A549 (cell line): ENCODE measurements at regions not wholly inside any gene's neighbourhood (a gene's known extent, or its start where the extent isn't known, plus 50 kb on each side); places are given as distances from the start of the nearest gene placed in this dataset.

Experiments used
- ATAC-seq, 2 experiments: fragments of 200-7000 bp in 1 of 2; fragments of >200 bp in 1 of 2; cut with Nextera tagmentation in 1 of 2; cut with Tn5 transposase in 1 of 2; 3 replicates each; pipeline versions ENCODE4 v1.8.0 to v1.9.1; 2018 to 2020; ENCODE audit warnings: mild to moderate bottlenecking in 1 of 2, moderate library complexity in 1 of 2
- CTCF ChIA-PET: fragments of 300-600 bp; sonication (Branson Sonifier 250); formaldehyde crosslinking; extraction: SDS; loops from one replicate; lab custom pipeline; 2021; ENCODE audit warnings: antibody characterized with exemption, inconsistent platforms; lab: Yijun Ruan, JAX
- POLR2A ChIA-PET: fragments of 350-600 bp; formaldehyde crosslinking; extraction: SDS; loops from one replicate; lab custom pipeline; 2021; ENCODE audit warnings: antibody characterized with exemption, inconsistent platforms; lab: Yijun Ruan, JAX
- DNase-seq, 2 experiments: peaks; one replicate each; pipeline versions ENCODE4 v3.0.0 to v3.0.0-alpha.2; 2011 to 2016; ENCODE audit warnings: low read depth in 1 of 2, low spot score in 1 of 2
- FAIRE-seq: peaks from 2 replicates; lab custom pipeline; 2011; peaks lifted over from hg19 to GRCh38; lab: Jason Lieb, UNC
- H3K27ac ChIP-seq, 2 experiments: fragments of >200 bp; sonication (Bioruptor Twin); formaldehyde crosslinking; 3 replicates each; pipeline ENCODE4 v1.5.1; 2016 to 2017
- H3K4me1 ChIP-seq: fragments of >200 bp; sonication (Bioruptor Twin); formaldehyde crosslinking; 3 replicates; pipeline ENCODE4 v1.6.1; 2016
- H3K4me2 ChIP-seq: fragments of >200 bp; sonication (Bioruptor Twin); formaldehyde crosslinking; 3 replicates; pipeline ENCODE4 v1.6.1; 2016
- H3K4me3 ChIP-seq: fragments of >200 bp; sonication (Bioruptor Twin); formaldehyde crosslinking; 3 replicates; pipeline ENCODE4 v1.5.1; 2016
- H3K9me3 ChIP-seq: fragments of >200 bp; sonication (Bioruptor Twin); formaldehyde crosslinking; 3 replicates; pipeline ENCODE4 v1.6.1; 2016
- CBX8 ChIP-seq: fragments of 200-600 bp; sonication (generic); IDR thresholded peaks from 2 replicates; pipeline ENCODE4 v1.6.1; 2016
- EHMT2 ChIP-seq: fragments of 200-600 bp; sonication (generic); IDR thresholded peaks from 2 replicates; pipeline ENCODE4 v1.6.1; 2016; ENCODE audit warnings: antibody characterized with exemption, low read depth, mild to moderate bottlenecking, moderate library complexity
- EP300 ChIP-seq, 2 experiments: fragments of >200 bp; sonication (Bioruptor Twin); formaldehyde crosslinking; IDR thresholded peaks; 2 replicates in 1 of 2; 3 replicates in 1 of 2; pipeline ENCODE4 v1.6.1; 2016 to 2017
- ESRRA ChIP-seq: fragments of 150-350 bp; IDR thresholded peaks from 2 replicates; pipeline ENCODE4 v1.6.1; 2014; ENCODE audit warnings: mild to moderate bottlenecking, low read length, borderline replicate concordance
- HDAC2 ChIP-seq: fragments of 200-600 bp; sonication (generic); IDR thresholded peaks from 2 replicates; pipeline ENCODE4 v1.6.1; 2016
- MAFK ChIP-seq: fragments of 450-650 bp; IDR thresholded peaks from 2 replicates; pipeline ENCODE4 v1.6.1; 2014; ENCODE audit not compliant: partially characterized antibody
- MAZ ChIP-seq: fragments of 150-350 bp; IDR thresholded peaks from 2 replicates; pipeline ENCODE4 v1.6.1; 2014; ENCODE audit warnings: antibody characterized with exemption, low read depth, low read length, borderline replicate concordance
- MYC ChIP-seq: IDR thresholded peaks from 2 replicates; pipeline ENCODE4 v1.6.1; 2012; ENCODE audit warnings: mild to moderate bottlenecking, inconsistent platforms, low read length, improper control_type of control experiment, borderline replicate concordance
- NPAS2 ChIP-seq: fragments of 250-450 bp; sonication (Bioruptor Pico); IDR thresholded peaks from 2 replicates; pipeline ENCODE4 v1.8.0; 2022; ENCODE audit warnings: mild to moderate bottlenecking, moderate library complexity, borderline replicate concordance
- NR3C1 ChIP-seq: fragments of >200 bp; sonication (Bioruptor Twin); formaldehyde crosslinking; IDR thresholded peaks from 3 replicates; pipeline ENCODE4 v1.6.1; 2017
- POLR2A ChIP-seq: IDR thresholded peaks from 2 replicates; pipeline ENCODE4 v1.6.1; 2012; ENCODE audit warnings: mild to moderate bottlenecking, low read length
- RAD21 ChIP-seq, 2 experiments: fragments of >200 bp in 1 of 2; sonication (Bioruptor Twin) in 1 of 2; formaldehyde crosslinking in 1 of 2; IDR thresholded peaks in 1 of 2; conservative IDR thresholded peaks in 1 of 2; 2 replicates in 1 of 2; 3 replicates in 1 of 2; pipeline ENCODE4 v1.6.1; 2012 to 2018; ENCODE audit warnings: inconsistent platforms in 1 of 2
- RARB ChIP-seq: fragments of 250-450 bp; sonication (Bioruptor Pico); IDR thresholded peaks from 2 replicates; pipeline ENCODE4 v1.8.0; 2021; ENCODE audit warnings: mild to moderate bottlenecking, moderate library complexity
- RCOR1 ChIP-seq: fragments of 150-350 bp; IDR thresholded peaks from 2 replicates; pipeline ENCODE4 v1.6.1; 2014; ENCODE audit warnings: antibody characterized with exemption, low read length, low read depth
- RNF2 ChIP-seq: fragments of 200-600 bp; sonication (generic); IDR thresholded peaks from 2 replicates; pipeline ENCODE4 v1.6.1; 2016; ENCODE audit warnings: low read depth, mild to moderate bottlenecking, antibody characterized with exemption, moderate library complexity, borderline replicate concordance
- SMC3 ChIP-seq: fragments of >200 bp; sonication (Bioruptor Twin); formaldehyde crosslinking; IDR thresholded peaks from 3 replicates; pipeline ENCODE4 v1.6.1; 2018; ENCODE audit warnings: inconsistent platforms
- SREBF2 ChIP-seq: fragments of 450-650 bp; IDR thresholded peaks from 2 replicates; pipeline ENCODE4 v1.6.1; 2014; ENCODE audit warnings: mild to moderate bottlenecking, moderate library complexity
- ZC3H11A ChIP-seq: fragments of 450-650 bp; IDR thresholded peaks from 2 replicates; pipeline ENCODE4 v1.6.1; 2014; ENCODE audit warnings: antibody characterized with exemption, mild to moderate bottlenecking
- ZNF302 ChIP-seq: fragments of 250-450 bp; sonication (Bioruptor Pico); IDR thresholded peaks from 2 replicates; pipeline ENCODE4 v1.9.0; 2021; ENCODE audit warnings: inconsistent platforms, mild to moderate bottlenecking, moderate library complexity
- ZSCAN20 ChIP-seq: fragments of 250-450 bp; sonication (Bioruptor Pico); IDR thresholded peaks from 2 replicates; pipeline ENCODE4 v1.8.0; 2022; ENCODE audit warnings: mild to moderate bottlenecking, moderate library complexity
- WGBS: methylation state at CpG from one replicate; pipeline ENCODE4 v1.1.6; 2017; ENCODE audit errors: missing lambda C conversion rate; 5-methylcytosine and 5-hydroxymethylcytosine counted together
- TF ChIP-seq, protein P1 (sequence below): IDR thresholded peaks from 2 replicates; pipeline ENCODE4 v1.6.1; 2012
- TF ChIP-seq, protein P2 (sequence below): fragments of >200 bp; sonication (Bioruptor Twin); formaldehyde crosslinking; IDR thresholded peaks from 2 replicates; pipeline ENCODE4 v1.6.1; 2016
- TF ChIP-seq, protein P3 (sequence below): fragments of 200-600 bp; sonication (generic); IDR thresholded peaks from 2 replicates; pipeline ENCODE4 v1.6.1; 2016; ENCODE audit warnings: antibody characterized with exemption, mild to moderate bottlenecking, moderate library complexity
- TF ChIP-seq, protein P4 (sequence below): IDR thresholded peaks from 2 replicates; pipeline ENCODE4 v1.6.1; 2012
- TF ChIP-seq, protein P5 (sequence below): fragments of 450-650 bp; IDR thresholded peaks from 2 replicates; pipeline ENCODE4 v1.6.1; 2014; ENCODE audit warnings: antibody characterized with exemption
- TF ChIP-seq, protein P6 (sequence below): fragments of 250-450 bp; sonication (Bioruptor Pico); IDR thresholded peaks from 2 replicates; pipeline ENCODE4 v1.5.0; 2020; ENCODE audit warnings: low read depth, mild to moderate bottlenecking, moderate library complexity

DNA sequence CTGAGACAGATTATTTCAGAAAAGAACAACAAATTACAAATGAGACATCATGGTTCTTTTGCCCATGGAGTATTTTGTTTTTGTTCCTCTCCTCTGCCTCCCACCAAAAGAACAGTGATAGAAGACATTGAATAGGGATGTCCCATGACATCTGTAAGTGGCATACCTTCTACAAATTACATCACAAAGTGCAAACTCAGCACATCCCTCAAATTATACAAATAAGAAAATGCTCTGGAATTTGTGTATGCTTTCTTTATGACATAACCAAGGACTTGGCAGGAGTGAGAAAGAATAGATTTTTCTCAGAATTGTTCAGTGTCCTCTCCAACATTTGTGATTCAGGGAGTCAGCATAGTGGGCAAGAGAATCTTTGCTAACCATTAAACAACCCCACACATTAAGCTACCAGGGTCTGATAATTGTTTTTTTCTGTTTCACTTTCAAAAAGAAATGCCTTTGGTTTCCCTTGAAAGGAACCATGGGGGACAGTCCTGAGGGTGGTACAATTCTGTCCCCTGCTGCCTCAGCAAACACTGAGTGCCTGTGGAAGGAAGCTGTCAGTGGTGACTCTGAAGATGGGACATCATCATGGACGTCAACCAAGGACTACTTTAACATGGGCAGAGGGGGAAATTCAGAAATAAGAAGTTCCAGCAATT, 430.3 kb downstream of the AASDHPPT start:
- ChIA-PET CTCF (no interaction called here), POLR2A (no interaction called here)
- Histone ChIP-seq H3K4me1 (no peaks in the 10 kb centered on the region), H3K4me2 (no peak overlapping the region), H3K4me3 (no peak overlapping the region), H3K27ac (no peak overlapping the region), H3K9me3 (no peaks in the 10 kb centered on the region)
- TF ChIP-seq MAFK: peak; percentile 74
- TF ChIP-seq CBX8: no peak
- FAIRE-seq (no peak), DNase-seq (no peak), ATAC-seq (no peak)
- WGBS: 0% methylated on average over 1 of the region's 1 CpG

DNA sequence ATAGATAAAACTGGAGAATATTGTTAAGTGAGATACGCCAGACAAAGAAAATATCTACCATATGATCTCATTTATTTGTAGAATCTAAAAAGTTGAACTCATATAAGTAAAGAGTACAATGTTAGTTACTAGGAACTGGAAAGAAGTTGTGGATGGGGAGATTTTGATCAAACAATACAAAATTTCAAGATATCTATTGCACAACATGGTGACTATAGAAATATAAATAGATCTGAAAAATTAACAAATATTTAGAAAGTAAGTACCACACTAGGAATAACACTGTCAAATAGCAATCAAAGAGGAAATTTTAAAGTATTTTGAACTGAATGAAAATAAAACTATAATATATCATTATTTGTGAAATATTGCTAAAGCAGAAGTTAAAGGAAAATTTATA, 437.2 kb downstream of the AASDHPPT start:
- TF ChIP-seq POLR2A (no peak), MYC (no peak), RAD21 (conservative IDR thresholded peaks at IDR 0.05 in 1 of 2, IDR thresholded peaks at IDR 0.05 in 1 of 2) (no peak), SMC3 (no peak), HDAC2 (no peak), ZSCAN20 (CRISPR knock-in tag) (no peak), ZC3H11A (no peak), MAZ (no peak), NR3C1 (no peak), RNF2 (no peak), SREBF2 (no peak), RCOR1 (no peak), EHMT2 (no peak), RARB (CRISPR knock-in tag) (no peak)
- TF ChIP-seq, protein P1, sequence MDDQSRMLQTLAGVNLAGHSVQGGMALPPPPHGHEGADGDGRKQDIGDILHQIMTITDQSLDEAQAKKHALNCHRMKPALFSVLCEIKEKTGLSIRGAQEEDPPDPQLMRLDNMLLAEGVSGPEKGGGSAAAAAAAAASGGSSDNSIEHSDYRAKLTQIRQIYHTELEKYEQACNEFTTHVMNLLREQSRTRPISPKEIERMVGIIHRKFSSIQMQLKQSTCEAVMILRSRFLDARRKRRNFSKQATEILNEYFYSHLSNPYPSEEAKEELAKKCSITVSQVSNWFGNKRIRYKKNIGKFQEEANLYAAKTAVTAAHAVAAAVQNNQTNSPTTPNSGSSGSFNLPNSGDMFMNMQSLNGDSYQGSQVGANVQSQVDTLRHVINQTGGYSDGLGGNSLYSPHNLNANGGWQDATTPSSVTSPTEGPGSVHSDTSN: no peak
- ChIA-PET CTCF (no interaction called here), POLR2A (no interaction called here)
- no peak for FAIRE-seq
- ATAC-seq: no peak
- H3K4me3 ChIP-seq: no peak overlapping the region
- H3K4me1 ChIP-seq: no peaks in the 10 kb centered on the region
- H3K4me2 ChIP-seq: no peak overlapping the region
- DNase-seq: no peak
- WGBS: 70% methylated on average over 1 of the region's 1 CpG
- H3K27ac ChIP-seq: no peak overlapping the region
- H3K9me3 ChIP-seq: no peaks in the 10 kb centered on the region

DNA sequence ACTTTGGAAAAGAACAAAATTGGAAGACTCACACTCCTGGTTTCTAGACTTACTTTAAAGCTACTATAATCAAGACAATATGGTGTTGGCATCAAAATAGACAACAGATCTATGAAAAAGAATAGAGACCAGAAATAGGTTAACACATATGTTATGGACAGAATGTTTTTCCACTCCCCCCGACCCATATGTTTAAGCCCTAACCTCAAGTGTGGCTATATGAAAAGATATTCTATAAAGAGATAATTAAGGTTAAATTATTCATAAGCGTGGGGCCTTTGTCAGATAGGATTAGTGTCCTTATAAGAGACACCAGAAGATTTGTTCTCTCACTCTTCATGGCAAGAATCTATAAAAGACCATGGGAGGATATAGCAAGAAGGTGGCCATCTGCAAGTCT, 440.0 kb downstream of the AASDHPPT start:
- Histone ChIP-seq H3K4me3 (no peak overlapping the region), H3K4me1 (no peaks in the 10 kb centered on the region), H3K27ac (no peak overlapping the region), H3K4me2 (no peak overlapping the region)
- POLR2A ChIA-PET: no interaction called here
- 21% methylated on average over 2 of the region's 2 CpGs for WGBS
- no peak for DNase-seq
- CTCF ChIA-PET: no interaction called here
- no peak for FAIRE-seq
- no peak for ATAC-seq
- TF ChIP-seq, protein P2, sequence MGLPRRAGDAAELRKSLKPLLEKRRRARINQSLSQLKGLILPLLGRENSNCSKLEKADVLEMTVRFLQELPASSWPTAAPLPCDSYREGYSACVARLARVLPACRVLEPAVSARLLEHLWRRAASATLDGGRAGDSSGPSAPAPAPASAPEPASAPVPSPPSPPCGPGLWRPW: no peak
- TF ChIP-seq, protein P3, sequence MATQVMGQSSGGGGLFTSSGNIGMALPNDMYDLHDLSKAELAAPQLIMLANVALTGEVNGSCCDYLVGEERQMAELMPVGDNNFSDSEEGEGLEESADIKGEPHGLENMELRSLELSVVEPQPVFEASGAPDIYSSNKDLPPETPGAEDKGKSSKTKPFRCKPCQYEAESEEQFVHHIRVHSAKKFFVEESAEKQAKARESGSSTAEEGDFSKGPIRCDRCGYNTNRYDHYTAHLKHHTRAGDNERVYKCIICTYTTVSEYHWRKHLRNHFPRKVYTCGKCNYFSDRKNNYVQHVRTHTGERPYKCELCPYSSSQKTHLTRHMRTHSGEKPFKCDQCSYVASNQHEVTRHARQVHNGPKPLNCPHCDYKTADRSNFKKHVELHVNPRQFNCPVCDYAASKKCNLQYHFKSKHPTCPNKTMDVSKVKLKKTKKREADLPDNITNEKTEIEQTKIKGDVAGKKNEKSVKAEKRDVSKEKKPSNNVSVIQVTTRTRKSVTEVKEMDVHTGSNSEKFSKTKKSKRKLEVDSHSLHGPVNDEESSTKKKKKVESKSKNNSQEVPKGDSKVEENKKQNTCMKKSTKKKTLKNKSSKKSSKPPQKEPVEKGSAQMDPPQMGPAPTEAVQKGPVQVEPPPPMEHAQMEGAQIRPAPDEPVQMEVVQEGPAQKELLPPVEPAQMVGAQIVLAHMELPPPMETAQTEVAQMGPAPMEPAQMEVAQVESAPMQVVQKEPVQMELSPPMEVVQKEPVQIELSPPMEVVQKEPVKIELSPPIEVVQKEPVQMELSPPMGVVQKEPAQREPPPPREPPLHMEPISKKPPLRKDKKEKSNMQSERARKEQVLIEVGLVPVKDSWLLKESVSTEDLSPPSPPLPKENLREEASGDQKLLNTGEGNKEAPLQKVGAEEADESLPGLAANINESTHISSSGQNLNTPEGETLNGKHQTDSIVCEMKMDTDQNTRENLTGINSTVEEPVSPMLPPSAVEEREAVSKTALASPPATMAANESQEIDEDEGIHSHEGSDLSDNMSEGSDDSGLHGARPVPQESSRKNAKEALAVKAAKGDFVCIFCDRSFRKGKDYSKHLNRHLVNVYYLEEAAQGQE: no peak
- TF ChIP-seq ZNF302 (CRISPR knock-in tag): no peak
- TF ChIP-seq RARB (CRISPR knock-in tag): no peak
- TF ChIP-seq, protein P4, sequence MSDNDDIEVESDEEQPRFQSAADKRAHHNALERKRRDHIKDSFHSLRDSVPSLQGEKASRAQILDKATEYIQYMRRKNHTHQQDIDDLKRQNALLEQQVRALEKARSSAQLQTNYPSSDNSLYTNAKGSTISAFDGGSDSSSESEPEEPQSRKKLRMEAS: no peak
- no peak for TF ChIP-seq ZC3H11A
- no peak for TF ChIP-seq EP300 (IDR thresholded peaks at IDR 0.05)
- TF ChIP-seq RCOR1: no peak
- no peak for TF ChIP-seq EHMT2
- no peak for TF ChIP-seq NPAS2 (CRISPR knock-in tag)
- TF ChIP-seq, protein P5, sequence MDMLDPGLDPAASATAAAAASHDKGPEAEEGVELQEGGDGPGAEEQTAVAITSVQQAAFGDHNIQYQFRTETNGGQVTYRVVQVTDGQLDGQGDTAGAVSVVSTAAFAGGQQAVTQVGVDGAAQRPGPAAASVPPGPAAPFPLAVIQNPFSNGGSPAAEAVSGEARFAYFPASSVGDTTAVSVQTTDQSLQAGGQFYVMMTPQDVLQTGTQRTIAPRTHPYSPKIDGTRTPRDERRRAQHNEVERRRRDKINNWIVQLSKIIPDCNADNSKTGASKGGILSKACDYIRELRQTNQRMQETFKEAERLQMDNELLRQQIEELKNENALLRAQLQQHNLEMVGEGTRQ: no peak
- no peak for TF ChIP-seq ESRRA
- TF ChIP-seq, protein P6, sequence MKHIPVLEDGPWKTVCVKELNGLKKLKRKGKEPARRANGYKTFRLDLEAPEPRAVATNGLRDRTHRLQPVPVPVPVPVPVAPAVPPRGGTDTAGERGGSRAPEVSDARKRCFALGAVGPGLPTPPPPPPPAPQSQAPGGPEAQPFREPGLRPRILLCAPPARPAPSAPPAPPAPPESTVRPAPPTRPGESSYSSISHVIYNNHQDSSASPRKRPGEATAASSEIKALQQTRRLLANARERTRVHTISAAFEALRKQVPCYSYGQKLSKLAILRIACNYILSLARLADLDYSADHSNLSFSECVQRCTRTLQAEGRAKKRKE: no peak
- TF ChIP-seq, all 56 proteins: peak for 0
- H3K9me3 ChIP-seq: no peaks in the 10 kb centered on the region
